ENCODE measurements at regions not wholly inside any gene's neighbourhood (a gene's known extent, or its start where the extent isn't known, plus 50 kb on each side); places are given as distances from the start of the nearest gene placed in this dataset.
"Not testable (repeated sequence)": the region's sequence is repeated elsewhere in the genome, so short reads cannot be mapped to it uniquely, and the experiment has no call there.

- H3K4me3 Mint-ChIP-seq; H3K4me1 Mint-ChIP-seq (ENCODE audit: low read depth in 2 of 2); H3K9me3 Mint-ChIP-seq; H3K27me3 Mint-ChIP-seq; H3K27ac Mint-ChIP-seq; H3K36me3 Mint-ChIP-seq (ENCODE audit: insufficient read depth); ATAC-seq (replicated peaks): not testable (repeated sequence)
- DNase-seq, result peak in 1 of 3 experiments; percentile 2
These were observed 1834.2 kb downstream of the FOXD4L5 start for GRCh38 chr9:63450836-63451235.

- ATAC-seq (replicated peaks); H3K4me1 Mint-ChIP-seq (ENCODE audit: low read depth in 2 of 2); H3K9me3 Mint-ChIP-seq; H3K27ac Mint-ChIP-seq; H3K27me3 Mint-ChIP-seq; H3K36me3 Mint-ChIP-seq (ENCODE audit: insufficient read depth); DNase-seq; H3K4me3 Mint-ChIP-seq: not testable (repeated sequence)
These were observed 1859.9 kb downstream of the FOXD4L5 start for GRCh38 chr9:63425123-63425522.

GRCh38 chr9:63390897-63391296, 1894.1 kb downstream of the FOXD4L5 start:
- not testable (repeated sequence) for H3K4me1 Mint-ChIP-seq (ENCODE audit: low read depth in 2 of 2); H3K36me3 Mint-ChIP-seq (ENCODE audit: insufficient read depth); H3K27me3 Mint-ChIP-seq; ATAC-seq (replicated peaks); H3K27ac Mint-ChIP-seq; H3K9me3 Mint-ChIP-seq; H3K4me3 Mint-ChIP-seq; DNase-seq

- H3K9me3 Mint-ChIP-seq; H3K4me3 Mint-ChIP-seq; H3K36me3 Mint-ChIP-seq (ENCODE audit: insufficient read depth); DNase-seq; ATAC-seq (replicated peaks); H3K4me1 Mint-ChIP-seq (ENCODE audit: low read depth in 2 of 2); H3K27me3 Mint-ChIP-seq; H3K27ac Mint-ChIP-seq: not testable (repeated sequence)
These were observed 1899.5 kb downstream of the FOXD4L5 start for GRCh38 chr9:63385479-63385878.

- not testable (repeated sequence) for H3K4me1 Mint-ChIP-seq (ENCODE audit: low read depth in 2 of 2); H3K9me3 Mint-ChIP-seq; ATAC-seq (replicated peaks); DNase-seq; H3K4me3 Mint-ChIP-seq; H3K27ac Mint-ChIP-seq; H3K27me3 Mint-ChIP-seq; H3K36me3 Mint-ChIP-seq (ENCODE audit: insufficient read depth)
These were observed 1905.1 kb downstream of the FOXD4L5 start for GRCh38 chr9:63379864-63380263.

- H3K27me3 Mint-ChIP-seq; H3K27ac Mint-ChIP-seq; H3K4me1 Mint-ChIP-seq (ENCODE audit: low read depth in 2 of 2); H3K36me3 Mint-ChIP-seq (ENCODE audit: insufficient read depth); H3K9me3 Mint-ChIP-seq; DNase-seq; ATAC-seq (replicated peaks): not testable (repeated sequence)
- H3K4me3 Mint-ChIP-seq, result peak overlapping the region in 1 of 2 donors; percentile 31
These were observed 1930.8 kb downstream of the FOXD4L5 start for GRCh38 chr9:63354219-63354618.

GRCh38 chr9:63347347-63347746, 1937.7 kb downstream of the FOXD4L5 start:
- ATAC-seq (replicated peaks); H3K9me3 Mint-ChIP-seq; H3K36me3 Mint-ChIP-seq (ENCODE audit: insufficient read depth); DNase-seq; H3K4me1 Mint-ChIP-seq (ENCODE audit: low read depth in 2 of 2); H3K4me3 Mint-ChIP-seq; H3K27ac Mint-ChIP-seq; H3K27me3 Mint-ChIP-seq: not testable (repeated sequence)

- peak overlapping the region in 1 of 2 donors; percentile 43 for H3K4me3 Mint-ChIP-seq
- not testable (repeated sequence) for H3K27me3 Mint-ChIP-seq; DNase-seq; H3K4me1 Mint-ChIP-seq (ENCODE audit: low read depth in 2 of 2); ATAC-seq (replicated peaks); H3K9me3 Mint-ChIP-seq; H3K36me3 Mint-ChIP-seq (ENCODE audit: insufficient read depth)
- H3K27ac Mint-ChIP-seq, result peak overlapping the region in 1 of 2 donors; percentile 87
These were observed 1938.5 kb downstream of the FOXD4L5 start for GRCh38 chr9:63346310-63347048.

GRCh38 chr9:63344408-63344807, 1940.6 kb downstream of the FOXD4L5 start:
- H3K4me1 Mint-ChIP-seq (ENCODE audit: low read depth in 2 of 2); H3K36me3 Mint-ChIP-seq (ENCODE audit: insufficient read depth); H3K9me3 Mint-ChIP-seq; H3K27ac Mint-ChIP-seq; ATAC-seq (replicated peaks); H3K4me3 Mint-ChIP-seq; DNase-seq; H3K27me3 Mint-ChIP-seq: not testable (repeated sequence)

GRCh38 chr9:63342528-63342927, 1942.5 kb downstream of the FOXD4L5 start:
- DNase-seq; H3K27me3 Mint-ChIP-seq; H3K36me3 Mint-ChIP-seq (ENCODE audit: insufficient read depth); H3K27ac Mint-ChIP-seq; H3K4me3 Mint-ChIP-seq; ATAC-seq (replicated peaks); H3K9me3 Mint-ChIP-seq; H3K4me1 Mint-ChIP-seq (ENCODE audit: low read depth in 2 of 2): not testable (repeated sequence)

- not testable (repeated sequence) for DNase-seq; ATAC-seq (replicated peaks); H3K4me3 Mint-ChIP-seq; H3K27me3 Mint-ChIP-seq; H3K36me3 Mint-ChIP-seq (ENCODE audit: insufficient read depth); H3K9me3 Mint-ChIP-seq; H3K27ac Mint-ChIP-seq; H3K4me1 Mint-ChIP-seq (ENCODE audit: low read depth in 2 of 2)
These were observed 1947.0 kb downstream of the FOXD4L5 start for GRCh38 chr9:63337899-63338604.

GRCh38 chr9:63335286-63335685, 1949.7 kb downstream of the FOXD4L5 start:
- H3K36me3 Mint-ChIP-seq (ENCODE audit: insufficient read depth); ATAC-seq (replicated peaks); H3K27me3 Mint-ChIP-seq; H3K27ac Mint-ChIP-seq; H3K4me1 Mint-ChIP-seq (ENCODE audit: low read depth in 2 of 2); H3K9me3 Mint-ChIP-seq; H3K4me3 Mint-ChIP-seq; DNase-seq: not testable (repeated sequence)

- H3K27me3 Mint-ChIP-seq; H3K4me3 Mint-ChIP-seq; H3K4me1 Mint-ChIP-seq (ENCODE audit: low read depth in 2 of 2); H3K27ac Mint-ChIP-seq; H3K36me3 Mint-ChIP-seq (ENCODE audit: insufficient read depth); H3K9me3 Mint-ChIP-seq; DNase-seq; ATAC-seq (replicated peaks): not testable (repeated sequence)
These were observed 1950.8 kb downstream of the FOXD4L5 start for GRCh38 chr9:63334187-63334586.

GRCh38 chr9:63333083-63333482, 1951.9 kb downstream of the FOXD4L5 start:
- H3K4me3 Mint-ChIP-seq; H3K4me1 Mint-ChIP-seq (ENCODE audit: low read depth in 2 of 2); H3K27ac Mint-ChIP-seq; DNase-seq; H3K36me3 Mint-ChIP-seq (ENCODE audit: insufficient read depth); H3K9me3 Mint-ChIP-seq; H3K27me3 Mint-ChIP-seq; ATAC-seq (replicated peaks): not testable (repeated sequence)
